Transverse colon (tissue), 4 donors: ENCODE measurements at regions not wholly inside any gene's neighbourhood (a gene's known extent, or its start where the extent isn't known, plus 50 kb on each side); places are given as distances from the start of the nearest gene placed in this dataset.

Experiments used
- DNase-seq: peaks from one replicate; pipeline ENCODE4 v3.0.0-alpha.2; 2019
- H3K27ac ChIP-seq, 4 donors: fragments of 200-600 bp; sonication (generic); 2 replicates each; pipeline ENCODE4 v1.5.1; 2016 to 2018; ENCODE audit warnings: inconsistent platforms in 4 of 4
- H3K27me3 ChIP-seq: fragments of 200-600 bp; sonication (generic); 2 replicates; pipeline ENCODE4 v1.5.1; 2017; ENCODE audit warnings: inconsistent platforms
- H3K36me3 ChIP-seq, 4 donors: fragments of 200-600 bp; sonication (generic); 2 replicates each; pipeline ENCODE4 v1.5.1; 2017 to 2019; ENCODE audit warnings: inconsistent platforms in 4 of 4
- H3K4me1 ChIP-seq, 4 donors: fragments of 200-600 bp; sonication (generic); 2 replicates each; pipeline ENCODE4 v1.5.1; 2017 to 2020; ENCODE audit warnings: inconsistent platforms in 4 of 4
- H3K4me3 ChIP-seq, 4 donors: fragments of 200-600 bp; sonication (generic); 1 replicate in 1 of 4; 2 replicates in 3 of 4; pipeline versions ENCODE4 v1.5.1 to v1.6.1; 2017 to 2019; ENCODE audit warnings: inconsistent platforms in 4 of 4
- H3K9me3 ChIP-seq, 2 donors: fragments of 200-600 bp; sonication (generic); 2 replicates each; pipeline ENCODE4 v1.5.1; 2017 to 2019; ENCODE audit warnings: inconsistent platforms in 2 of 2
- CTCF ChIP-seq, 5 experiments: fragments of 200-600 bp in 3 of 5; fragments of 450-650 bp in 2 of 5; sonication (generic) in 3 of 5; IDR thresholded peaks; 1 replicate in 2 of 5; 2 replicates in 3 of 5; pipeline ENCODE4 v1.5.1; 2016 to 2017; ENCODE audit warnings: antibody characterized with exemption in 5 of 5, inconsistent platforms in 3 of 5, mild to moderate bottlenecking in 2 of 5, moderate library complexity in 1 of 5
- EP300 ChIP-seq: sonication (generic); formaldehyde crosslinking; IDR thresholded peaks from one replicate; pipeline ENCODE4 v1.6.1; 2017; ENCODE audit warnings: antibody characterized with exemption, low read depth
- POLR2A ChIP-seq: fragments of 450-650 bp; IDR thresholded peaks from one replicate; pipeline ENCODE4 v1.6.1; 2016; ENCODE audit warnings: antibody characterized with exemption, mild to moderate bottlenecking, moderate library complexity
- POLR2AphosphoS5 ChIP-seq, 3 donors: sonication (generic); formaldehyde crosslinking; IDR thresholded peaks; one replicate each; pipeline ENCODE4 v1.6.1; 2016; ENCODE audit warnings: antibody characterized with exemption in 3 of 3
- WGBS, 2 donors: methylation state at CpG; one replicate each; pipeline ENCODE4 v1.1.5; 2018; ENCODE audit warnings: low coverage in 1 of 2; 5-methylcytosine and 5-hydroxymethylcytosine counted together
- in situ Hi-C, 4 donors: fragments of 200-750 bp; cut with MboI; loops; one replicate each; pipeline versions ENCODE4 v1.15.0 to v1.15.1; 2017; ENCODE audit warnings: low sequenced_read_pairs in 3 of 4, low pct_ligation_motif_present in 1 of 4, low pct_unique_long_range_greater_than_20kb in 1 of 4
- intact Hi-C: fragments of 100-400 bp; cut with DNase I; formaldehyde crosslinking; loops from one replicate; pipeline ENCODE4 v1.15.1; 2023; ENCODE audit warnings: low total_unique reads

GRCh38 chr2:21411741-21412140, 288.0 kb downstream of the TDRD15 start:
- 58 to 64% methylated on average over 5 of the region's 5 CpGs for WGBS, 2 donors
- intact Hi-C loops (no loop called here), in situ Hi-C loops (no loop called here)
- H3K27ac ChIP-seq: no peak overlapping the region
- no peaks in the 10 kb centered on the region for H3K9me3 ChIP-seq
- no peaks in the 10 kb centered on the region for H3K36me3 ChIP-seq
- no peak for DNase-seq
- no peak overlapping the region for H3K4me3 ChIP-seq
- no peaks in the 10 kb centered on the region for H3K4me1 ChIP-seq
- no peak for TF ChIP-seq EP300
- TF ChIP-seq POLR2A: no peak
- no peak for TF ChIP-seq CTCF (IDR thresholded peaks at IDR 0.05)
- no peak for TF ChIP-seq POLR2AphosphoS5 (IDR thresholded peaks at IDR 0.05)
- H3K27me3 ChIP-seq: no peaks in the 10 kb centered on the region

GRCh38 chr2:21412944-21413443, 289.2 kb downstream of the TDRD15 start:
- no peak for TF ChIP-seq EP300
- TF ChIP-seq POLR2AphosphoS5 (IDR thresholded peaks at IDR 0.05): no peak
- no peak for TF ChIP-seq POLR2A
- no peak for TF ChIP-seq CTCF (IDR thresholded peaks at IDR 0.05)
- H3K4me1 ChIP-seq: no peaks in the 10 kb centered on the region
- intact Hi-C loops (no loop called here), in situ Hi-C loops (no loop called here)
- H3K9me3 ChIP-seq: no peaks in the 10 kb centered on the region
- H3K27ac ChIP-seq: no peak overlapping the region
- WGBS, 2 donors: 70 to 85% methylated on average over 2 to 4 of the region's 4 CpGs
- no peak for DNase-seq
- no peaks in the 10 kb centered on the region for H3K36me3 ChIP-seq
- H3K4me3 ChIP-seq: no peak overlapping the region
- no peaks in the 10 kb centered on the region for H3K27me3 ChIP-seq

- no peaks in the 10 kb centered on the region for H3K4me1 ChIP-seq
- H3K27ac ChIP-seq: no peak overlapping the region
- no peak overlapping the region for H3K4me3 ChIP-seq
- H3K36me3 ChIP-seq: no peaks in the 10 kb centered on the region
- no peak for TF ChIP-seq CTCF (IDR thresholded peaks at IDR 0.05)
- TF ChIP-seq EP300: no peak
- no peak for TF ChIP-seq POLR2AphosphoS5 (IDR thresholded peaks at IDR 0.05)
- no peak for TF ChIP-seq POLR2A
- WGBS, 2 donors: 40 to 89% methylated on average over 1 to 3 of the region's 3 CpGs
- no peaks in the 10 kb centered on the region for H3K9me3 ChIP-seq
- in situ Hi-C loops (no loop called here), intact Hi-C loops (no loop called here)
- no peaks in the 10 kb centered on the region for H3K27me3 ChIP-seq
- DNase-seq: no peak
These were observed 291.5 kb downstream of the TDRD15 start for GRCh38 chr2:21415234-21415633.

GRCh38 chr2:21416226-21416625, 292.5 kb downstream of the TDRD15 start:
- no peaks in the 10 kb centered on the region for H3K9me3 ChIP-seq
- in situ Hi-C loops: no loop called here
- TF ChIP-seq CTCF (IDR thresholded peaks at IDR 0.05): no peak
- no peak for TF ChIP-seq POLR2A
- TF ChIP-seq POLR2AphosphoS5 (IDR thresholded peaks at IDR 0.05): no peak
- no peak overlapping the region for H3K27ac ChIP-seq
- H3K4me3 ChIP-seq: no peak overlapping the region
- DNase-seq: no peak
- H3K27me3 ChIP-seq: no peaks in the 10 kb centered on the region
- no peaks in the 10 kb centered on the region for H3K36me3 ChIP-seq
- intact Hi-C loops: no loop called here
- H3K4me1 ChIP-seq: no peaks in the 10 kb centered on the region
